GM10266 (cell line): ENCODE measurements at regions not wholly inside any gene's neighbourhood (a gene's known extent, or its start where the extent isn't known, plus 50 kb on each side); places are given as distances from the start of the nearest gene placed in this dataset.

Source experiments
- DNase-seq: peaks from one replicate; pipeline ENCODE4 v3.0.0; 2012; ENCODE audit errors: extremely low spot score
- TF ChIP-seq, protein P1 (sequence below): IDR thresholded peaks from 2 replicates; pipeline ENCODE4 v1.5.1; 2012; ENCODE audit warnings: mild to moderate bottlenecking, low read depth; ENCODE audit not compliant: control insufficient read depth, insufficient read depth; ENCODE audit errors: missing control alignments

DNA sequence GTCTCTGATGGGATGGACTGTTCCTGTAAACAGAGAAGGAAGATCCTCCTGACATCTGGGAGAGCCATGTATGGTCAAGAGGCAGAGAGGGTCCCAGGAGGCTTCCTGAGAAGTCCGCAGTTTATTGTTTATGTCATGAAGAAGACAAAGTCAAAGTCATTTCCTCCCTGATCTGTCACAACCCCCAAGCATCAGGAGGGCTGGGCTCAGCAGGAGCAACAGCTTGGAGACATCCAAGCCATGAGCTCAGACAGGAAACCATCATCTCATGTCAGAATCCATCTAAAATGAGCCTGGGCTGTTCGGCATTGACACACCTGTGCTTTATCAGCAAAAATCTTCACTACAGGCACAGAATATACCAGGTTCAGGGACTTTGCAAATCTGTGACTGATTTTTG lies 325.0 kb upstream of the MSX2 start:
- DNase-seq, result no peak

DNA sequence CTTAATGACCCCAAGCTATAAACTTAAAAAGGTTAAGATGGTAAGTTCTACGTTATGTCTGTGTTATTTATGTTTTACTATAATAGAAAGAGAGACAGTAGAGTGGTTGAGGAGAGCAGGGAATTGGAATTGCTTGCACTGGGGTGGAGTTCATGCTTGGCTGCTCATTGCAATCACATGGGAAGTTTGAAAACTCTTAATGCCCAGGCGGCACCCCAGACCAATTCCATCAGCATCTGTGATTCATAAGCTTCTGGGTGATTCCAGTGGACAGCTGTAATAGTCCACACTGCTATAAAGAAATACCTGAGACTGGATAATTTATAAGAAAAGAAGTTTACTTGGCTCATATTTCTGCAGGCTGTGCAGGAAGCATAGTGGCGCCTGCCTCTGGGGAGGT lies 323.9 kb upstream of the MSX2 start:
- TF ChIP-seq, protein P1, sequence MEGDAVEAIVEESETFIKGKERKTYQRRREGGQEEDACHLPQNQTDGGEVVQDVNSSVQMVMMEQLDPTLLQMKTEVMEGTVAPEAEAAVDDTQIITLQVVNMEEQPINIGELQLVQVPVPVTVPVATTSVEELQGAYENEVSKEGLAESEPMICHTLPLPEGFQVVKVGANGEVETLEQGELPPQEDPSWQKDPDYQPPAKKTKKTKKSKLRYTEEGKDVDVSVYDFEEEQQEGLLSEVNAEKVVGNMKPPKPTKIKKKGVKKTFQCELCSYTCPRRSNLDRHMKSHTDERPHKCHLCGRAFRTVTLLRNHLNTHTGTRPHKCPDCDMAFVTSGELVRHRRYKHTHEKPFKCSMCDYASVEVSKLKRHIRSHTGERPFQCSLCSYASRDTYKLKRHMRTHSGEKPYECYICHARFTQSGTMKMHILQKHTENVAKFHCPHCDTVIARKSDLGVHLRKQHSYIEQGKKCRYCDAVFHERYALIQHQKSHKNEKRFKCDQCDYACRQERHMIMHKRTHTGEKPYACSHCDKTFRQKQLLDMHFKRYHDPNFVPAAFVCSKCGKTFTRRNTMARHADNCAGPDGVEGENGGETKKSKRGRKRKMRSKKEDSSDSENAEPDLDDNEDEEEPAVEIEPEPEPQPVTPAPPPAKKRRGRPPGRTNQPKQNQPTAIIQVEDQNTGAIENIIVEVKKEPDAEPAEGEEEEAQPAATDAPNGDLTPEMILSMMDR, result no peak
- no peak for DNase-seq

More for the DNA sequence above, 325.0 kb upstream of the MSX2 start:
- TF ChIP-seq, protein P1, result no peak

DNA sequence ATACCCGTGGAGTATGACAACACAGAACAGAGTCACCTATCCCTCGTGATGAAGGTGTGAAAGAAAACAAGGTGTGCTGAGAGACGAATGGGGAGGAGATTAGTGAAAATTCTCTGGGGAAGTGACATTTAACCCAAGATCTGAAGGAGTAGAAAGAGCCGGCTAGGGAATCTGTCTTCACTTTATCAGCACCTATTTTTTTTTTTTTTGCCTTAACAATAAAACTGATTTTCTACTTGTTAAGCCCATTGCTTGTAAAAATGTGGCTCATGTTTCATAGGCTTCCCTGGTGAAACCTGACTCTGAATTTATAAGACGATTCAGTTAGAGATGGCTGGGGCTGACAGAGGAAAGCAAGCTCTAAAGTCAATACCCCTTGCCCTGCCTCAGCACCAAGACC lies 322.6 kb upstream of the MSX2 start:
- no peak for DNase-seq
- TF ChIP-seq, protein P1, result no peak

DNA sequence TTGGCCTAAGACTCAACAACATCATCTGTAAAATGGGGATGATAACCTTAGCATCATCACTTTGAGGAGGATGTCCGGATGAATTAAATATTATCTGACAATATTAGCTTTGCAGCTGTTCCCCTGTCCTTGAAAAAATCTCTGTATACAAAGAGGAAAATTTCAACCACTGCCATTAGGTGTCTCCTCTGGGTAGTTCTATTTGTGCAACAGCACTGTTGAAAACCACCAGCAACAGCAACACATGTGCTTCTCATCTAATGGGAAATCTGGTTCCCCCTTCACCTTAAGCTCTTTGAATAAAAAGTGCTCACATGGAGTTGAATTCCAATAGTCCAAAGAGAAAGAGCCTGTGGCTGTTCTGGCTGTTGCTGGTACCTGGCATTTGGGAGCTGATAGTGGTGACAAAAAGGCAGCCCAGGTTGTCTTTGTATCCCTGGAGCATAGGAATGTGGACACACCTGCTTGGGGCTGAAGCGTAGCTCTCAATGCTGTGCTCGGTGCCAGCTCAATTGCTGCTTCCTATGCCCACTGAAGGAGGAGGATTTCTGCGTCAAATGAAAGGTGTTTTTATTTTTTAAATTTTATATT lies 322.1 kb upstream of the MSX2 start:
- DNase-seq, result no peak
- TF ChIP-seq, protein P1, result no peak

DNA sequence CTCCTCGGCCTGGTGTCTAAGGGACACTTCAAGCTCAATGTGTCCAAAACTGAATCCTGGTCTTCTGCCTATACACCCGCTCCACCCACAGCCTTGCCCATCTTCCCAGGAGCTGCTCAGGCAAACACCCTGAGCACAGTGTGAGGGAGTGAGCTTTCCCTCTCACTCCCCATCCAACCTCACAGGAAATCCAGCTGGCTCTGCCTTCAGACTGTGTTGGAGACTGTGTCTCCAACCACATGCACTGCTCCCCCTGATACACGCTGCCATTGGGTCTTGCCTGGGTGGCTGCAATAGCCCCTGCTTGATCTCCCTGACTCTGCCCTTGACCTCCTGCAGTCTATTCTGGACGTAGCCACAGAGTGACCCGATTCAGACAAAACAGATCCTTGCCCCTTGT lies 319.5 kb upstream of the MSX2 start:
- TF ChIP-seq, protein P1, result no peak
- DNase-seq, result no peak

DNA sequence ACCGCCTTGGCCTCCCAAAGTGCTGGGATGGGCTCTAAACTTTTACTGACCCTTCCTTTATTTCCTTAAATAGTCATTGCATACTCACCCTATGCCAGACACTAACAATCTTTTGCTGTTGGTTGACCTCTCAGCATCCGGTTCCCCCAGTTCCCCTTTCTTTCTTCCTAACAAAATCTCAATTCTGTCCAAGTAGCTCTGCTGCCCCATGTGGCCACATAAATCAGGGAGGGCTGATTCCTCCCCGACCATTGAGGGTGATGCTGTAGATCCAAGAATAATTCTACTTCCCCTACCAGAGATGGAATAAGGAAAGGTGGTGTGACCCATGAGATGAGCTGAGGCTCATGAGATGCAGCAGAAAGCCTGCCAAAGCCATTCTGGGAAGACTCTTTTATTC lies 315.3 kb upstream of the MSX2 start:
- no peak for DNase-seq
- TF ChIP-seq, protein P1, result no peak

DNA sequence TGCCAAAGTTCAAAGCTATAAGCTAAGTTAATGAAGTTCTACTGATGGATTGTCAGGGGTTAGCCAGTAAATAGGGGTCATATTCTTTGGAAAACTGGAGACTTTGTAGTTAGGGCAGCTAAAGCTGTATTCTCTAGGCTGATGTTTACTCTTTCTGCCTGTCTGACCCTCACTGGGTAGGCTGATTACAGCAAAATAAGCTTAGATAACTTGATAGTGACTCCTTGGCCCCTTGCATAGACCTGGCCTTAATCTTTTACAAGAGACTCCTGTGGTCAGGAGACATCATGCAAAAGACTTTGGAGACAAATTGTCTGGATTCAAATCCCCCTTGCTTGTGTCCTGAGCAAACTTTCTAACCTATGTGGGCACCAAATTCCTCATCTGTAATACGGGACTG lies 314.4 kb upstream of the MSX2 start:
- TF ChIP-seq, protein P1, result no peak
- DNase-seq, result no peak
